HUES6 (cell line): ENCODE measurements at regions not wholly inside any gene's neighbourhood (a gene's known extent, or its start where the extent isn't known, plus 50 kb on each side); places are given as distances from the start of the nearest gene placed in this dataset.

Experiments used
- H3K27ac ChIP-seq: 2 replicates; pipeline ENCODE4 v1.7.0; 2013; ENCODE audit warnings: low read depth, mild to moderate bottlenecking, low read length, inconsistent platforms
- H3K27me3 ChIP-seq: 2 replicates; pipeline ENCODE4 v1.6.1; 2013; ENCODE audit warnings: low read length; ENCODE audit not compliant: control insufficient read depth, insufficient read depth
- H3K36me3 ChIP-seq: 2 replicates; pipeline ENCODE4 v1.6.1; 2013; ENCODE audit warnings: low read length; ENCODE audit not compliant: control insufficient read depth, insufficient read depth
- H3K4me1 ChIP-seq: 2 replicates; pipeline ENCODE4 v1.6.1; 2013; ENCODE audit warnings: low read length; ENCODE audit not compliant: control insufficient read depth, insufficient read depth
- H3K4me3 ChIP-seq: 2 replicates; pipeline ENCODE4 v1.5.1; 2013; ENCODE audit warnings: low read depth, low read length
- H3K9ac ChIP-seq: one replicate; pipeline ENCODE4 v1.6.1; 2013; ENCODE audit warnings: mild to moderate bottlenecking, low read length
- H3K9me3 ChIP-seq: 2 replicates; pipeline ENCODE4 v1.6.1; 2013; ENCODE audit warnings: low read depth, low read length; ENCODE audit not compliant: control insufficient read depth, insufficient read depth

DNA sequence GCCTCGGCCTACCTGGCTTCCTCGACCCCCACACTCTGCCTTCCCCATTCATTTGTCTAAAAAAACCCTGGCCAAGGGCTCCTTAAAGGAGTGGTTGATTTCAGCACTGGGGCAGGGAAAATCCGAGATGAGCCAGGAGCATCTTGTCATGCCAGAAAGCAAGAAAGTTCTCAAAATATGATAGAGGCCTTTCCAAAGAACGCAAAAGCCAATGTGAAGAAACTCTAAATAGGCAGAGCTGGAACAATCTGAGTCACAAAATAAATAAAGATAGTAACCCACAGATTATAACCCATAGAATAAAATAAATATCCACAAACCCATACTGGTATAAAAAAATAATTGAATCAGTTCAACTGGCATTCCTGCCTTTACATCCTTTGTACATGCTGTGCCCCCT is 192.3 kb upstream of the SALL1 start:
- Histone ChIP-seq H3K9ac (no peak overlapping the region), H3K27ac (no peak overlapping the region), H3K9me3 (no peaks in the 10 kb centered on the region), H3K4me3 (no peak overlapping the region), H3K4me1 (no peaks in the 10 kb centered on the region), H3K36me3 (no peaks in the 10 kb centered on the region), H3K27me3 (no peaks in the 10 kb centered on the region)

DNA sequence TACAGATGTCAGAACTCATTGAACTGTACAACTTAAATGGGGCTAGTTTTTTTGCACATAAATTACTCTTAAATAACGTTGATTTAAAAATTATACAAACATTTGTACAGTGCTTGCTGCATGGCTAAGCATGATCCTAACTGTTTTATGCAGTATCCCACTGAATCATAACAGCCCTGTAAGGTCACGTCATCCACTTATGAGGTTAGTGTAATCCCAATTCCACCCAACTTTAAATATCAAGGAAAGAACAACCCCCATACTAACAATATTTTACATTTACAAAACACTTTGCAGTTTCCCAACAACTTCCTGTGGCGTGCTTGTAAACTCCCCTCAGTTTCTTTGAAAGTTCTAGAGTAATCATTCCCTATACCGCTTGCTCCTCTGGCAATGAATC is 190.1 kb upstream of the SALL1 start:
- Histone ChIP-seq H3K27ac (no peak overlapping the region), H3K27me3 (no peaks in the 10 kb centered on the region), H3K9me3 (no peaks in the 10 kb centered on the region), H3K4me1 (no peaks in the 10 kb centered on the region), H3K9ac (no peak overlapping the region), H3K36me3 (no peaks in the 10 kb centered on the region), H3K4me3 (no peak overlapping the region)

DNA sequence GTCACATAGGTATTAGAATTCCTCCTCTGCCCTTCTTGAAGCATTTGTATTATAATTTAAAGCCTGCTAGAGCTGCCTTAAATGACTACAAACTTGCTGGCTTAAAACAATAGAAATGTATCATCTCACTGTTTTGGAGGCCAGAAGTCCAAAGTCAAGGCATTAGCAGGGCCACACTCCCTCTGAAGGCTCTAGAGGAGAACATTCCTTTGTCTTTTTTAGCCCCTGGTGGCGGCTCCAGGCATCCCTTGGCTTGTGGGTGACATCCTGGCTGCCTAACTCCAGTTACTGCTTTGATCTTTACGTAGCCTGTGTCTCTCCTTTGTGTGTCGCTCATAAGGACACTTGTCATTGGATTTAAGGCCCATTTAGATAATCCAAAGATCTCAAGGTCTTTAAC is 186.6 kb upstream of the SALL1 start:
- no peaks in the 10 kb centered on the region for H3K27me3 ChIP-seq
- H3K4me3 ChIP-seq = no peak overlapping the region
- no peak overlapping the region for H3K9ac ChIP-seq
- H3K4me1 ChIP-seq = no peaks in the 10 kb centered on the region
- no peaks in the 10 kb centered on the region for H3K9me3 ChIP-seq
- H3K36me3 ChIP-seq = no peaks in the 10 kb centered on the region
- H3K27ac ChIP-seq = no peak overlapping the region

DNA sequence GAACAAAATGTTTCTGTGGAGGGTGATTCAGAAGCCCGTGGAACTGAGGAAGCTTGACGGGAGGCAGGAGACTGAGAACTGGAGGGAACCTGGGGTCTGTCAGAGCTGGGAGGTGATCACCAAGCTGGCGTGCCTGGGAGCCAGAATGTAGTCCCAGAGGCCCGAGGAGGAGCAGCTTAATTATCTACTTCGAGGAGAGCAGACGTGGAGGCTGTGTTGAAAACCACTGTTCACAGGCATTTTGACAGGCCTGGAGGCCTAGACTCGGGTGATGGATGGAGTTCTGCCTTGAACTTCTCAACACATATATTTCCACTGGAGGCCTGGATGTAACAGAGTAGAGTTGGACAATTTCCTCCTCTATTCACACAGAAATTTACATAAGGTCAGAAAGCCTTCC is 177.7 kb upstream of the SALL1 start:
- Histone ChIP-seq H3K4me3 (no peak overlapping the region), H3K27ac (no peak overlapping the region), H3K4me1 (peaks cover 3% of the 10 kb centered on the region; the same call in 1 of the 2 replicates), H3K9me3 (peaks cover 8% of the 10 kb centered on the region; the same call in 1 of the 2 replicates), H3K36me3 (no peaks in the 10 kb centered on the region), H3K27me3 (no peaks in the 10 kb centered on the region), H3K9ac (no peak overlapping the region)

DNA sequence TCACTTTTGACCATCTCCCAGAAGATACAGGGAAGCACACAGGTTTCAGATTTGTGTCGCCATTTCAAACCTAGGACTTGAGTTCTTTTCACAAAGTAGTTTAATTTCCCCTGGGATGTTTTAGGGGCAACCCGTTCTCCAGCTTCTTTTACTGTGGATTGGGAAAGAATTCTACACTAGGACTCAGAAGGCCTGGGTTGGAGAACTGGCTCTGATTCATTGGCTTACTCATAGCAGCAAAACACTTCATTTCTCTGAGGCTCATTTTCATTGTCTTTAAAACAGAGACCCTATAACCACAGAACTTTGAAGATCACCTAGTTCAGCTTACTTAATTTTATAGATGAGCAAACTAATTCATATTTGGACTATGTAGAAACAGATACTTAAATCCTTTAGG is 175.9 kb upstream of the SALL1 start:
- H3K9me3 ChIP-seq = peaks cover 8% of the 10 kb centered on the region; the same call in 1 of the 2 replicates
- H3K9ac ChIP-seq = no peak overlapping the region
- H3K27ac ChIP-seq = no peak overlapping the region
- no peaks in the 10 kb centered on the region for H3K36me3 ChIP-seq
- peaks cover 3% of the 10 kb centered on the region; the same call in 1 of the 2 replicates for H3K4me1 ChIP-seq
- H3K27me3 ChIP-seq = no peaks in the 10 kb centered on the region
- H3K4me3 ChIP-seq = no peak overlapping the region

DNA sequence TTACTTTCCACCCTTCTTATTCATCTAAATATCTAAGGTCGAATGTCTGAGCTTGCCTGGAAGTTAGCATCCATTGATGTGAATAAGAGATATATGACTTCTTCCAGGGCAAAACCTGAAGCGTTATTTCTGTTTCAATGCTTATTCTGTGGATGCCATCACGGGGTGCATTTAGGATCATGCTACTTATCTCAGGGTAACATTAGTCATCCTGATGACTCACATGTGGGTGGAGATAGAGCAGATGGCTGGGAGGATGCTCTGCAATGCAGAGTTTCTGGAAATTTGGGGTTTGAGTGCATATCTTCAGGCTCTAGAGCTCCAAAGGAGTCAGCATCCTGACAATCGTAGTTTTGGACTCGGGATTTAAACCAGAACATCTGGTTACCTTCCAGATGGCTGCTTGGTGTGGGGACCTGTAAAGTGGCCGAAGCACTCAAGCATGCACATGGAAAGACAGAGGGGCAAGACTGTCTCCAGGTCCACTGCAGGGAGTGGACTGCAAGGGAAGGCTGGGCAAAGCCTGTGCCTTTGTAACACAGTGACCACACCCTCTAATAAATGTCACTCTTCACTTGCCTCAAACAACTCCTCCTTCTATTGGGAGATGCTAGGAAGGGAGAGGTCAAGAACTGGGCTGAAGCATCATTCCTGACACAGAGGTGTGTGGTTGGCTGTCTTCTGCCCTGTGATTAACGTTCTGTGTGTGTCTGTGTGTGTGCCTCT is 175.2 kb upstream of the SALL1 start:
- Histone ChIP-seq H3K9ac (no peak overlapping the region), H3K4me1 (peaks cover 3% of the 10 kb centered on the region; the same call in 1 of the 2 replicates), H3K36me3 (no peaks in the 10 kb centered on the region), H3K4me3 (no peak overlapping the region), H3K27me3 (no peaks in the 10 kb centered on the region), H3K27ac (no peak overlapping the region), H3K9me3 (peaks cover 8% of the 10 kb centered on the region; the same call in 1 of the 2 replicates)

DNA sequence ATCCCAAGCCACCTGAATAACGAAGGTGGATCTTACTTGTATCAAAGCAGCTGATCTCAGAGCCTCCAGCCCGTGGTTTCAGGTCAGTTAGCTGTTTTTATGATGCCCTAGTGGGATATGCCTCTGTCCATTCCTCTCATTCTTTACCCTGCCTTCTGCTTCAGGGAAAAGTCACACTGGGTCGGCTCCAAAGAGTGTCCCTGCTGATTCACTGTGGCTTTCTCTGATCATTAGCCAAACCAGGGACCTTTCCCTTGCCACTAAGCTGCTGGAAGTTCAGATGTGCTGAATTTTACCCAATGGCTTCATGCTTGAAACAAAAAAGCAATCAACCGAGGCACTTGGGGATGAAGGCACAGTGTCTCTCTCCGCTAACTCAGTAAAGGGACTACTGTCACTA is 170.2 kb upstream of the SALL1 start:
- Histone ChIP-seq H3K9ac (no peak overlapping the region), H3K36me3 (no peaks in the 10 kb centered on the region), H3K9me3 (no peaks in the 10 kb centered on the region), H3K27ac (no peak overlapping the region), H3K4me1 (no peaks in the 10 kb centered on the region), H3K4me3 (no peak overlapping the region), H3K27me3 (no peaks in the 10 kb centered on the region)

DNA sequence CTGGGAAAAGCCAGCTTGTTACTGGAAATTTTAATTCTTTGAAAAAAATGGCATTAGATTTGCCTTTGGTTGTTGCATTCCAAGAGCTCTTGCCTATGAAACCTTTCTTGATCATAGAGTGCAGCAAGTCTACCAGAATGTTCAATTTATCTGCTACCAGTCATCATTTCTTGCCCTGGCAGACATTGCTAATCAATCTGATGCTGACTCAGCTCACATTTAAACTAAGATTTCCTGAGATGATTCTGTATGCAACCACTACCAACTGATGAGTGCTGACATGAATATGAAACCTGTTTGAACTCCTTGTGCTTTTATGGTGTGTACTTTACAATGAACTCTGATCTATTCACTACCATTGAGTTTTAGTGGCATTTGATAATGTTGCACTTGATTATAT is 166.5 kb upstream of the SALL1 start:
- H3K9ac ChIP-seq = no peak overlapping the region
- no peak overlapping the region for H3K4me3 ChIP-seq

DNA sequence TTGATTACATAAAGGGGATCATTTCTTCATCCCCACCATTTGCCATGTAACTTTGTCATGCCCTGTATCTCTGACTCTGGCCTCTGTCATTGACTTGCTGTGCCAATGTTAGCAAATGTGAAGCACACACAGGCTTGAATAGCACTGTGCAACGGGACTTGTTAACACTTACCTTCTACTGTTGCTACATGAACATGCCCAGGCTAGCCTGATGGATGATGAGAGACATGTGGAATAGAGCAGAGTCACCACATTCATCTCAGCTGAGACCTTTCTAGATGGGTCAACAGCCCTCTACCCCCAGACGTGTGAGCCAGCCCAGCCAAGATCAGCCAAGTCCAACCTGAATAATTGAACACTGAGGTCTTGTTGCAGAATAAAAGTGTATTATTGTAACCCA is 162.1 kb upstream of the SALL1 start:
- H3K9me3 ChIP-seq = peaks cover 11% of the 10 kb centered on the region
- no peak overlapping the region for H3K27ac ChIP-seq
- H3K4me1 ChIP-seq = no peaks in the 10 kb centered on the region
- no peak overlapping the region for H3K4me3 ChIP-seq
- no peak overlapping the region for H3K9ac ChIP-seq
- no peaks in the 10 kb centered on the region for H3K27me3 ChIP-seq
- H3K36me3 ChIP-seq = no peaks in the 10 kb centered on the region

More for the DNA sequence above, 166.5 kb upstream of the SALL1 start:
- Histone ChIP-seq H3K27ac (no peak overlapping the region), H3K4me1 (no peaks in the 10 kb centered on the region), H3K27me3 (no peaks in the 10 kb centered on the region), H3K9me3 (peaks cover 6% of the 10 kb centered on the region), H3K36me3 (no peaks in the 10 kb centered on the region)

DNA sequence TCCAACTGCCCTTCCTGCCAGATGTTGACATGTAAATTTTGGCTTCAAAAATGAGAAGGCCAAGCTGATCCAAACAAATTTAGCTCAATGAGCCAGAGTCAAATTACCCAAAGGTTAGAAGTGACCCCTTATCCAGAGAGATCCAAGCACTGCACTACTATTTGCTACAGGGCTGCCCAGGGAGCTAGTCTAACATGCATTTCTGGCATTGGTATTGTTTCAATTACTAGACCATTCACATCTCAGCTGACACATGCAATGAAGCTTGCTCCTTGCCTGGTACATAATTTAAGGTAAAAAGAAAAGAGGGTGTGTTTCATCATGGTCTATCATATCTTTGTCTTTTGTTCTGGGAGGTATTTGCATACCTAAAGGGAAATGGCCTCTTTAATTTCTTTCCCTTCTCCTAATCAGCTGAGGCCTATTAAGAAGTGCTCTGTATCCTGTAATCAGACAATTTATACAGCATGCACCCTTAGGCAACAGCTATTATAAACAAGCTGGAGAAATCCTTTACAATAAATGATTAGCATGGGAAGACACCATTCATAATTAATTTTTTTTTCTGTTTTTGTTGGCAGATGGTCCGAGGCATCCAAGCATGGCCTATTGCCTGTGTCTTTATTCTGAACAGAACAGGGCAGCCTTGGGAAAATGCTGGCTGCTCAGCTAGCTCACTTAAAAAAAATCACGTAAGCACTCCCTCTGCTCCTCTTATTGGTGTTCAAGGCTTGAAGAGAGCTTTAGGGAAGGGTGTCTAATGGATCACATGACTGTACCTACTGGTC is 161.5 kb upstream of the SALL1 start:
- Histone ChIP-seq H3K4me3 (no peak overlapping the region), H3K27ac (no peak overlapping the region), H3K27me3 (no peaks in the 10 kb centered on the region), H3K9ac (no peak overlapping the region), H3K9me3 (peaks cover 11% of the 10 kb centered on the region), H3K4me1 (no peaks in the 10 kb centered on the region), H3K36me3 (no peaks in the 10 kb centered on the region)

DNA sequence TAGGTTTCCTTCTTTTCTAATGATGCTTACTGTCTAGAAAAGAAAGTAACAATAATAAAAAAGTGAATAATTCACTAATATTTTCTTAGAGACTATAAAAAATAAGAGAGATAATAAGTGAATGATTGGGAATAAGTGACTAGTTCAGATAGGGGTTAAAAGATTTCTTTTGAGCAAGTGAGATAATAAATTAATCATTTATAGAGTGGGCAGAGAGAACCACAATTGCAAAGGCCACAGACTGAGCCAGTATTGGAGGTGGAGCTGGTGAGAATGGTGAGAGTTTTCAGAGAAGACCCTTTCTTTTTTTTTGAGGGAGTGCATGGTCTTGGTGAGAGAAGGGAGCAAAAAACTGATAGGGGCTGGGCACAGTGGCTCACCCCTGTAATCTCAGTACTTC is 159.1 kb upstream of the SALL1 start:
- Histone ChIP-seq H3K27me3 (no peaks in the 10 kb centered on the region), H3K4me1 (peaks cover 8% of the 10 kb centered on the region), H3K9me3 (peaks cover 11% of the 10 kb centered on the region), H3K4me3 (no peak overlapping the region), H3K36me3 (no peaks in the 10 kb centered on the region), H3K27ac (no peak overlapping the region), H3K9ac (no peak overlapping the region)
